HepG2 (cell line): ENCODE measurements at regions not wholly inside any gene's neighbourhood (a gene's known extent, or its start where the extent isn't known, plus 50 kb on each side); places are given as distances from the start of the nearest gene placed in this dataset.

Experiments
- ATAC-seq: fragments of 200-7000 bp; cut with Tn5 transposase; 3 replicates; pipeline ENCODE4 v1.9.1; 2020; ENCODE audit warnings: mild to moderate bottlenecking, moderate library complexity
- BruUV-seq: library from RNA; stranded (reverse); fragments of 400-500 nt; replicated peaks from 2 replicates; lab custom pipeline; 2021; lab: Mats Ljungman, UMichigan
- CTCF ChIA-PET: fragments of 300-600 bp; formaldehyde crosslinking; extraction: SDS; loops from one replicate; lab custom pipeline; 2021; ENCODE audit warnings: low total read pairs, inconsistent platforms, low intra/inter-chr PET ratio; lab: Yijun Ruan, JAX
- POLR2A ChIA-PET: fragments of 350-600 bp; sonication (Branson Sonifier 250); formaldehyde crosslinking; loops from one replicate; lab custom pipeline; 2020; ENCODE audit warnings: antibody characterized with exemption, inconsistent platforms; lab: Yijun Ruan, JAX
- DNase-seq: peaks from one replicate; pipeline ENCODE4 v3.0.0-alpha.2; 2015; ENCODE audit warnings: low spot score
- FAIRE-seq: peaks from 3 replicates; lab custom pipeline; 2011; peaks lifted over from hg19 to GRCh38; lab: Jason Lieb, UNC
- H2AFZ ChIP-seq: one replicate; pipeline ENCODE4 v1.6.1; 2011; ENCODE audit warnings: low read length, inconsistent platforms
- H3K27ac ChIP-seq: fragments of 300-600 bp; 3 replicates; pipeline ENCODE4 v1.8.0; 2011; ENCODE audit warnings: mixed run types, mild to moderate bottlenecking, mixed read lengths, low read length, inconsistent platforms; ENCODE audit not compliant: insufficient read depth; ENCODE audit errors: extremely low read length
- H3K27me3 ChIP-seq, 2 experiments: fragments of 200-600 bp in 1 of 2; 2 replicates in 1 of 2; 3 replicates in 1 of 2; pipeline versions ENCODE4 v1.6.0 to v1.8.0; 2011; ENCODE audit warnings: low read length in 2 of 2, mild to moderate bottlenecking in 2 of 2, moderate library complexity in 2 of 2, inconsistent platforms in 1 of 2; ENCODE audit not compliant: insufficient read depth in 2 of 2, control insufficient read depth in 1 of 2
- H3K36me3 ChIP-seq, 2 experiments: fragments of 200-600 bp in 1 of 2; replicated peaks in 1 of 2; 2 replicates in 1 of 2; 3 replicates in 1 of 2; pipeline versions ENCODE4 v1.5.1 to v1.8.0; 2011; ENCODE audit warnings: low read length in 2 of 2, inconsistent platforms in 1 of 2; ENCODE audit not compliant: insufficient read depth in 2 of 2, control insufficient read depth in 1 of 2
- H3K4me1 ChIP-seq: 2 replicates; pipeline ENCODE4 v1.5.1; 2012; ENCODE audit warnings: low read length, inconsistent platforms; ENCODE audit not compliant: insufficient read depth
- H3K4me2 ChIP-seq: 2 replicates; pipeline ENCODE4 v1.6.0; 2011; ENCODE audit warnings: low read depth, low read length, inconsistent platforms
- H3K4me3 ChIP-seq, 3 experiments: fragments of 200-600 bp in 1 of 3; sonication (generic), shearing (Covaris generic) in 1 of 3; replicated peaks in 1 of 3; 2 replicates each; pipeline ENCODE4 v1.5.1; 2011 to 2016; ENCODE audit warnings: low read length in 3 of 3, inconsistent platforms in 2 of 3, low read depth in 2 of 3, mild to moderate bottlenecking in 2 of 3, control low read depth in 1 of 3, mixed read lengths in 1 of 3; ENCODE audit not compliant: insufficient read depth in 1 of 3
- H3K79me2 ChIP-seq: one replicate; pipeline ENCODE4 v1.6.1; 2011; ENCODE audit warnings: low read length, inconsistent platforms; ENCODE audit not compliant: insufficient read depth
- H3K9ac ChIP-seq: 2 replicates; pipeline ENCODE4 v1.6.0; 2011; ENCODE audit warnings: mild to moderate bottlenecking, low read depth, low read length, inconsistent platforms; ENCODE audit not compliant: insufficient read depth
- H3K9me3 ChIP-seq: 2 replicates; pipeline ENCODE4 v1.5.1; 2012; ENCODE audit warnings: mild to moderate bottlenecking, low read length
- H4K20me1 ChIP-seq: 2 replicates; pipeline ENCODE4 v1.6.0; 2011; ENCODE audit warnings: inconsistent platforms, mild to moderate bottlenecking, low read length, moderate library complexity; ENCODE audit not compliant: insufficient read depth
- ARNT ChIP-seq: fragments of 450-650 bp; IDR thresholded peaks from 2 replicates; pipeline ENCODE4 v1.6.1; 2017
- BHLHE40 ChIP-seq: IDR thresholded peaks from 2 replicates; pipeline ENCODE4 v1.6.1; 2011; ENCODE audit warnings: low read length, improper control_type of control experiment
- CHD4 ChIP-seq: fragments of 200-600 bp; sonication (generic); IDR thresholded peaks from 2 replicates; pipeline ENCODE4 v1.7.0; 2017; ENCODE audit warnings: mild to moderate bottlenecking, low read length, borderline replicate concordance
- NAIF1 ChIP-seq: sonication (generic); formaldehyde crosslinking; IDR thresholded peaks from 2 replicates; pipeline ENCODE4 v1.5.0; 2020; ENCODE audit warnings: mild to moderate bottlenecking, missing genetic modification reagents, borderline replicate concordance
- NR2F6 ChIP-seq, 2 experiments: IDR thresholded peaks; 2 replicates each; pipeline ENCODE4 v1.6.1; 2016; ENCODE audit warnings: antibody characterized with exemption in 1 of 2, mild to moderate bottlenecking in 1 of 2
- ZBTB8A ChIP-seq: sonication (generic); formaldehyde crosslinking; IDR thresholded peaks from 2 replicates; pipeline ENCODE4 v1.4.0; 2020; ENCODE audit warnings: mild to moderate bottlenecking, low read depth, missing genetic modification reagents, borderline replicate concordance
- ZNF207 ChIP-seq: fragments of 450-650 bp; IDR thresholded peaks from 2 replicates; pipeline ENCODE4 v1.6.1; 2016; ENCODE audit warnings: antibody characterized with exemption, borderline replicate concordance
- ZNF354B ChIP-seq: sonication (generic); formaldehyde crosslinking; IDR thresholded peaks from 2 replicates; pipeline ENCODE4 v1.8.0; 2022; ENCODE audit warnings: mild to moderate bottlenecking, missing genetic modification reagents
- ZNF383 ChIP-seq: sonication (generic); formaldehyde crosslinking; IDR thresholded peaks from 2 replicates; pipeline ENCODE4 v1.4.0; 2020; ENCODE audit warnings: missing genetic modification reagents, mild to moderate bottlenecking, borderline replicate concordance
- ZNF761 ChIP-seq: sonication (generic); formaldehyde crosslinking; conservative IDR thresholded peaks from 2 replicates; pipeline ENCODE4 v1.4.0; 2020; ENCODE audit warnings: mild to moderate bottlenecking, missing genetic modification reagents
- ZNF768 ChIP-seq: sonication (generic); formaldehyde crosslinking; IDR thresholded peaks from 2 replicates; pipeline ENCODE4 v1.4.0; 2020; ENCODE audit warnings: missing genetic modification reagents
- in situ Hi-C: cut with HindIII; loops from 2 replicates; pipeline ENCODE4 v1.10.0; 2017; ENCODE audit warnings: low pct_unique_long_range_greater_than_20kb; ENCODE audit not compliant: extremely low pct_ligation_motif_present
- intact Hi-C: fragments of 100-400 bp; cut with micrococcal nuclease; formaldehyde crosslinking; loops from one replicate; pipeline ENCODE4 v1.10.0; 2022; ENCODE audit not compliant: unreplicated experiment
- TF ChIP-seq, protein P1 (sequence below): sonication (generic); formaldehyde crosslinking; IDR thresholded peaks from 2 replicates; pipeline ENCODE4 v1.4.0; 2020; ENCODE audit warnings: missing genetic modification reagents, borderline replicate concordance
- TF ChIP-seq, protein P2 (sequence below): sonication (generic); formaldehyde crosslinking; IDR thresholded peaks from 2 replicates; pipeline ENCODE4 v1.5.1; 2020; ENCODE audit warnings: mild to moderate bottlenecking, missing genetic modification reagents, moderate library complexity
- TF ChIP-seq, protein P3 (sequence below): sonication (generic); formaldehyde crosslinking; IDR thresholded peaks from 2 replicates; pipeline ENCODE4 v1.8.0; 2022; ENCODE audit warnings: mild to moderate bottlenecking, missing genetic modification reagents, moderate library complexity
- TF ChIP-seq, protein P4 (sequence below): sonication (generic); formaldehyde crosslinking; IDR thresholded peaks from 2 replicates; pipeline ENCODE4 v1.8.1; 2023; ENCODE audit warnings: mild to moderate bottlenecking, missing genetic modification reagents, borderline replicate concordance
- TF ChIP-seq, protein P5 (sequence below): sonication (generic); formaldehyde crosslinking; conservative IDR thresholded peaks from 2 replicates; pipeline ENCODE4 v1.4.0; 2020; ENCODE audit warnings: missing genetic modification reagents
- TF ChIP-seq, protein P6 (sequence below): sonication (generic); formaldehyde crosslinking; IDR thresholded peaks from 2 replicates; pipeline ENCODE4 v1.9.0; 2021; ENCODE audit warnings: missing genetic modification reagents, mild to moderate bottlenecking, borderline replicate concordance

DNA sequence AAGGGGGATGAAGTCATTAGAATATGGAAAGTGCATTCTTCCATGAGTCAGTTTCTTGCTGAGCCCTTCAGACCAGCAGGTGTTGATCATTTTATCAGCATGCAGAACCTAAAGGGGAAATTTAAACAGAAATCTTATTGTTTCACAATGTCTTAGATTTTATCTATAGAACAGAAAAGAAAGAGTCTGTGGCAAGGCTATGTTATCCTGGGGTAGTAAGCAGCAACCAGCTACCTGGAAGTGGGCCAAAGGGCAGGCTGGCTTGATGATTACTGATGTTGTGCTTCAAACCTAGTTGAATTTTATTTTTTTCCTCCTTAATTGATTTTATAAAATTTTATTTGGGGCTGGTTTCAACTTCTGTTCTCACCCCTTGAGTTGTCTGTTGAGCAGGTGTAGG lies 101.5 kb downstream of the LRRC70 start:
- ChIA-PET CTCF (no interaction called here), POLR2A (no interaction called here)
- FAIRE-seq (no peak), DNase-seq (no peak), ATAC-seq (no peak)
- no peaks in the 10 kb centered on the region for H3K79me2 ChIP-seq
- H2AFZ ChIP-seq = no peak overlapping the region
- no peaks in the 10 kb centered on the region for H3K27me3 ChIP-seq
- intact Hi-C loops = no loop called here
- H4K20me1 ChIP-seq = no peaks in the 10 kb centered on the region
- no peak overlapping the region for H3K9ac ChIP-seq
- peaks cover 16% of the 10 kb centered on the region for H3K4me1 ChIP-seq
- peaks cover 15% of the 10 kb centered on the region; the same call in 1 of the 2 replicates for H3K9me3 ChIP-seq
- no TSS peak for BruUV-seq
- H3K36me3 ChIP-seq = no peaks in the 10 kb centered on the region
- no peak overlapping the region for H3K27ac ChIP-seq
- no peak overlapping the region for H3K4me3 ChIP-seq
- H3K4me2 ChIP-seq = no peak overlapping the region
- in situ Hi-C loops = no loop called here
- no peak for TF ChIP-seq ZNF761 (CRISPR knock-in tag)
- no peak for TF ChIP-seq ZNF207
- TF ChIP-seq, protein P1, sequence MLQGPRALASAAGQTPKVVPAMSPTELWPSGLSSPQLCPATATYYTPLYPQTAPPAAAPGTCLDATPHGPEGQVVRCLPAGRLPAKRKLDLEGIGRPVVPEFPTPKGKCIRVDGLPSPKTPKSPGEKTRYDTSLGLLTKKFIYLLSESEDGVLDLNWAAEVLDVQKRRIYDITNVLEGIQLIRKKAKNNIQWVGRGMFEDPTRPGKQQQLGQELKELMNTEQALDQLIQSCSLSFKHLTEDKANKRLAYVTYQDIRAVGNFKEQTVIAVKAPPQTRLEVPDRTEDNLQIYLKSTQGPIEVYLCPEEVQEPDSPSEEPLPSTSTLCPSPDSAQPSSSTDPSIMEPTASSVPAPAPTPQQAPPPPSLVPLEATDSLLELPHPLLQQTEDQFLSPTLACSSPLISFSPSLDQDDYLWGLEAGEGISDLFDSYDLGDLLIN (CRISPR knock-in tag) = no peak
- TF ChIP-seq, protein P2, sequence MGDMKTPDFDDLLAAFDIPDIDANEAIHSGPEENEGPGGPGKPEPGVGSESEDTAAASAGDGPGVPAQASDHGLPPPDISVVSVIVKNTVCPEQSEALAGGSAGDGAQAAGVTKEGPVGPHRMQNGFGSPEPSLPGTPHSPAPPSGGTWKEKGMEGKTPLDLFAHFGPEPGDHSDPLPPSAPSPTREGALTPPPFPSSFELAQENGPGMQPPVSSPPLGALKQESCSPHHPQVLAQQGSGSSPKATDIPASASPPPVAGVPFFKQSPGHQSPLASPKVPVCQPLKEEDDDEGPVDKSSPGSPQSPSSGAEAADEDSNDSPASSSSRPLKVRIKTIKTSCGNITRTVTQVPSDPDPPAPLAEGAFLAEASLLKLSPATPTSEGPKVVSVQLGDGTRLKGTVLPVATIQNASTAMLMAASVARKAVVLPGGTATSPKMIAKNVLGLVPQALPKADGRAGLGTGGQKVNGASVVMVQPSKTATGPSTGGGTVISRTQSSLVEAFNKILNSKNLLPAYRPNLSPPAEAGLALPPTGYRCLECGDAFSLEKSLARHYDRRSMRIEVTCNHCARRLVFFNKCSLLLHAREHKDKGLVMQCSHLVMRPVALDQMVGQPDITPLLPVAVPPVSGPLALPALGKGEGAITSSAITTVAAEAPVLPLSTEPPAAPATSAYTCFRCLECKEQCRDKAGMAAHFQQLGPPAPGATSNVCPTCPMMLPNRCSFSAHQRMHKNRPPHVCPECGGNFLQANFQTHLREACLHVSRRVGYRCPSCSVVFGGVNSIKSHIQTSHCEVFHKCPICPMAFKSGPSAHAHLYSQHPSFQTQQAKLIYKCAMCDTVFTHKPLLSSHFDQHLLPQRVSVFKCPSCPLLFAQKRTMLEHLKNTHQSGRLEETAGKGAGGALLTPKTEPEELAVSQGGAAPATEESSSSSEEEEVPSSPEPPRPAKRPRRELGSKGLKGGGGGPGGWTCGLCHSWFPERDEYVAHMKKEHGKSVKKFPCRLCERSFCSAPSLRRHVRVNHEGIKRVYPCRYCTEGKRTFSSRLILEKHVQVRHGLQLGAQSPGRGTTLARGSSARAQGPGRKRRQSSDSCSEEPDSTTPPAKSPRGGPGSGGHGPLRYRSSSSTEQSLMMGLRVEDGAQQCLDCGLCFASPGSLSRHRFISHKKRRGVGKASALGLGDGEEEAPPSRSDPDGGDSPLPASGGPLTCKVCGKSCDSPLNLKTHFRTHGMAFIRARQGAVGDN (CRISPR knock-in tag) = no peak
- no peak for TF ChIP-seq ZBTB8A (CRISPR knock-in tag)
- TF ChIP-seq ZNF383 = no peak
- no peak for TF ChIP-seq ZNF768 (CRISPR knock-in tag)
- TF ChIP-seq, protein P3, sequence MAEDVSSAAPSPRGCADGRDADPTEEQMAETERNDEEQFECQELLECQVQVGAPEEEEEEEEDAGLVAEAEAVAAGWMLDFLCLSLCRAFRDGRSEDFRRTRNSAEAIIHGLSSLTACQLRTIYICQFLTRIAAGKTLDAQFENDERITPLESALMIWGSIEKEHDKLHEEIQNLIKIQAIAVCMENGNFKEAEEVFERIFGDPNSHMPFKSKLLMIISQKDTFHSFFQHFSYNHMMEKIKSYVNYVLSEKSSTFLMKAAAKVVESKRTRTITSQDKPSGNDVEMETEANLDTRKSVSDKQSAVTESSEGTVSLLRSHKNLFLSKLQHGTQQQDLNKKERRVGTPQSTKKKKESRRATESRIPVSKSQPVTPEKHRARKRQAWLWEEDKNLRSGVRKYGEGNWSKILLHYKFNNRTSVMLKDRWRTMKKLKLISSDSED (CRISPR knock-in tag) = no peak
- no peak for TF ChIP-seq NAIF1 (CRISPR knock-in tag)
- no peak for TF ChIP-seq CHD4
- TF ChIP-seq, protein P4, sequence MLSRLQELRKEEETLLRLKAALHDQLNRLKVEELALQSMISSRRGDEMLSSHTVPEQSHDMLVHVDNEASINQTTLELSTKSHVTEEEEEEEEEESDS = no peak
- no peak for TF ChIP-seq BHLHE40
- TF ChIP-seq, protein P5, sequence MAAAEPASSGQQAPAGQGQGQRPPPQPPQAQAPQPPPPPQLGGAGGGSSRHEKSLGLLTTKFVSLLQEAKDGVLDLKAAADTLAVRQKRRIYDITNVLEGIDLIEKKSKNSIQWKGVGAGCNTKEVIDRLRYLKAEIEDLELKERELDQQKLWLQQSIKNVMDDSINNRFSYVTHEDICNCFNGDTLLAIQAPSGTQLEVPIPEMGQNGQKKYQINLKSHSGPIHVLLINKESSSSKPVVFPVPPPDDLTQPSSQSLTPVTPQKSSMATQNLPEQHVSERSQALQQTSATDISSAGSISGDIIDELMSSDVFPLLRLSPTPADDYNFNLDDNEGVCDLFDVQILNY (CRISPR knock-in tag) = no peak
- TF ChIP-seq, protein P6, sequence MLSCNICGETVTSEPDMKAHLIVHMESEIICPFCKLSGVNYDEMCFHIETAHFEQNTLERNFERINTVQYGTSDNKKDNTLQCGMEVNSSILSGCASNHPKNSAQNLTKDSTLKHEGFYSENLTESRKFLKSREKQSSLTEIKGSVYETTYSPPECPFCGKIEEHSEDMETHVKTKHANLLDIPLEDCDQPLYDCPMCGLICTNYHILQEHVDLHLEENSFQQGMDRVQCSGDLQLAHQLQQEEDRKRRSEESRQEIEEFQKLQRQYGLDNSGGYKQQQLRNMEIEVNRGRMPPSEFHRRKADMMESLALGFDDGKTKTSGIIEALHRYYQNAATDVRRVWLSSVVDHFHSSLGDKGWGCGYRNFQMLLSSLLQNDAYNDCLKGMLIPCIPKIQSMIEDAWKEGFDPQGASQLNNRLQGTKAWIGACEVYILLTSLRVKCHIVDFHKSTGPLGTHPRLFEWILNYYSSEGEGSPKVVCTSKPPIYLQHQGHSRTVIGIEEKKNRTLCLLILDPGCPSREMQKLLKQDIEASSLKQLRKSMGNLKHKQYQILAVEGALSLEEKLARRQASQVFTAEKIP (CRISPR knock-in tag) = no peak
- no peak for TF ChIP-seq ZNF354B
- TF ChIP-seq ARNT = no peak
- no peak for TF ChIP-seq NR2F6 (IDR thresholded peaks at IDR 0.05)
- TF ChIP-seq NR2F6 (CRISPR knock-in tag; IDR thresholded peaks at IDR 0.05) = no peak
